ENCODE measurements at regions not wholly inside any gene's neighbourhood (a gene's known extent, or its start where the extent isn't known, plus 50 kb on each side); places are given as distances from the start of the nearest gene placed in this dataset.

DNA sequence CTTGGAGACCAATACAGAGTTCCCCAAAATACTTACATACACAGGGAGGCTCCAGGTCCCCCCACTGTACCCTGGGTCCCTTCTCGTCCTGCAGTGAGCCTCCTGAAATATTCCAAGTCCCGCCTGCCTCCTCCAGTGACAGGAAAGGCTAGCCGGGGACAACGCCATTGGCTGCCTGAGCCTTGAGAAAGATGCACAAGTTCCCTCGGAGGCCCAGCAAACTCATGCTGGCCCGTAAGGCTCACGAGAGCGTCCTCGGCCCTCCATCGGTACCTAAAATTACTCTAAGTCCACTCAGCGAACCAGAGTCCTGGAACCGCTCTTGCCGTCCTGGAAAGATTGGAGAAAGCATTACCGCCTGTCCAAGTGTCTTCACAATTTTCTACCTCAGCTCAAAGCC lies 228.6 kb downstream of the ADAM29 start:
- no peak overlapping the region for H3K4me3 ChIP-seq (replicated peaks; ENCODE audit: low read depth, low read length)
- TF ChIP-seq, protein P1, sequence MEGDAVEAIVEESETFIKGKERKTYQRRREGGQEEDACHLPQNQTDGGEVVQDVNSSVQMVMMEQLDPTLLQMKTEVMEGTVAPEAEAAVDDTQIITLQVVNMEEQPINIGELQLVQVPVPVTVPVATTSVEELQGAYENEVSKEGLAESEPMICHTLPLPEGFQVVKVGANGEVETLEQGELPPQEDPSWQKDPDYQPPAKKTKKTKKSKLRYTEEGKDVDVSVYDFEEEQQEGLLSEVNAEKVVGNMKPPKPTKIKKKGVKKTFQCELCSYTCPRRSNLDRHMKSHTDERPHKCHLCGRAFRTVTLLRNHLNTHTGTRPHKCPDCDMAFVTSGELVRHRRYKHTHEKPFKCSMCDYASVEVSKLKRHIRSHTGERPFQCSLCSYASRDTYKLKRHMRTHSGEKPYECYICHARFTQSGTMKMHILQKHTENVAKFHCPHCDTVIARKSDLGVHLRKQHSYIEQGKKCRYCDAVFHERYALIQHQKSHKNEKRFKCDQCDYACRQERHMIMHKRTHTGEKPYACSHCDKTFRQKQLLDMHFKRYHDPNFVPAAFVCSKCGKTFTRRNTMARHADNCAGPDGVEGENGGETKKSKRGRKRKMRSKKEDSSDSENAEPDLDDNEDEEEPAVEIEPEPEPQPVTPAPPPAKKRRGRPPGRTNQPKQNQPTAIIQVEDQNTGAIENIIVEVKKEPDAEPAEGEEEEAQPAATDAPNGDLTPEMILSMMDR (IDR thresholded peaks at IDR 0.05; ENCODE audit: low read depth, low read length, missing control alignments): no peak
- DNase-seq (ENCODE audit: extremely low read depth, low read depth): no peak

DNA sequence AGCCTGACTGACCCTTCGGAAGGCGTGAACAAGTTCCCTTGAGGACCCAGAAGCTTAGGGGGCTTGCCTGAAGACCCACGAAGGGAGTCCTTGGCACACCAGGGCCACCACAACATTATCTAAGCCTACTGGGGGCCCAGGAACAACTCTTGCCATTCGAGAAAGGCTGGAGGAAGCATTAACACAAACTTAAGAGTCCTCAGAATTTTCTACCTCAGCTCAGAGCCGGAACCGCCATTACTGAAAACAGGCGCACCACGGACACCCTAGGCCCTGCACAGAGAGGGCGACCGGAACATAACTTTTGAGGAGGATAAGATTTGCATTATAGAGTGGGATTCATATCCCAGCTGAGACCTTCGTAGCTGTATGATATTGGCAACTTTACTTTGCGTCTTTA lies 229.1 kb downstream of the ADAM29 start:
- TF ChIP-seq, protein P1 (IDR thresholded peaks at IDR 0.05; ENCODE audit: low read depth, low read length, missing control alignments): no peak
- H3K4me3 ChIP-seq (replicated peaks; ENCODE audit: low read depth, low read length): no peak overlapping the region
- no peak for DNase-seq (ENCODE audit: extremely low read depth, low read depth)

DNA sequence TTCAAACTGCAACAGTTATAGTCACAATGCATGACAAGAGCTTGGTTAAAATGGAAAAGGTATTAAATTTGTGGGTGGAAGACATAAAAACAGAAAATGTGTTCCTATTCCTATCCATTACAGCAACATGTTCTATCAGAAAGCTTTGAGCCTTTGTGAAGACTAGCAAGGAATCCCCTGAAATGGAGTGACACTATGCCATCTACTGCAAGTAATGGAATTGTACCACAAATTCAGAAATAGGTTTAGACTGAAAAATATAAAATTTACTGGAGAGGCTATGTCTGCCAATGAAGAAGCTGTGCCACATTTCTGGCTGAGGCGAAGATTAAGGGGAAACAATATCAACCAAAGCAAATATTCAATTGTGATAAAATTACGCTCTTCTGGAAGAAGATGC lies 247.9 kb downstream of the ADAM29 start:
- DNase-seq (ENCODE audit: extremely low read depth, low read depth): no peak
- TF ChIP-seq, protein P1 (IDR thresholded peaks at IDR 0.05; ENCODE audit: low read depth, low read length, missing control alignments): no peak
- no peak overlapping the region for H3K4me3 ChIP-seq (replicated peaks; ENCODE audit: low read depth, low read length)

DNA sequence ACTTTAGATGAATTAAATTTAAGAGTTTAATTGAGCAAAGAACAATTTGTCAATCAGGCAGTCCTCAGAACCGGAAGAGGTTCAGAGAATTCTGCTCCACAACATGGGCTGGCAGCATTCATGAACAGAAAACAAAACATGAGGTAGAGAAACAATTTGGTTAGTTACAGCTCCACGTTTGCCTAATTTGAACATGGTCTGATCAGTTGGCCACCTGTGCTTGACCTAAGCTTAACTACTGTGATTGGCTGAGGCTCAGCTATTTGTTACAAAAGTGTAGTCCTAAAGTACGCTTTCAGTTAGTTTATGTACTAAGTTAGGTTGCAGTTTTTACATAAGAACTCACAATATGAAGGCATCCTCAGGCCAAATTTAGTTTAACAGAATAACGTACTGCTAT lies 258.6 kb downstream of the ADAM29 start:
- no peak overlapping the region for H3K4me3 ChIP-seq (replicated peaks; ENCODE audit: low read depth, low read length)
- TF ChIP-seq, protein P1 (IDR thresholded peaks at IDR 0.05; ENCODE audit: low read depth, low read length, missing control alignments): no peak
- no peak for DNase-seq (ENCODE audit: extremely low read depth, low read depth)

DNA sequence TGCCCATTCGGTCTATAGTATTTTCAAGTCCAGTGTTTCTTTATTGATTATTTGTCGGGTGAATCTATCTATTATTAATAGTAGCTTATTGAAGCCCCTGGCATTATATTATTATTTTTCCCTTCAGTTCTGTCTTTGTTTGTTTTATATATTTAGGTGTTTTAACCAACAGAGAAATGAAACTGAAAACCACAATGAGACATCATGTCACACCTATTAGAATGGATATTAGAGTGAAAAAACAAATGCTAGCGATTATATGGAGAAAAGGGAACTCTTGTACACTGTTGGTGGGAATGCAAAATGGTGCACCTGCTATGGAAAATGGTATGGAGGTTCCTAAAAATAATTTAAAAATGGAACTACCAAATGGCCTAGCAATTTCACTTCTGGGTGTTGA lies 272.5 kb downstream of the ADAM29 start:
- no peak for DNase-seq (ENCODE audit: extremely low read depth, low read depth)
- TF ChIP-seq, protein P1 (IDR thresholded peaks at IDR 0.05; ENCODE audit: low read depth, low read length, missing control alignments): no peak

DNA sequence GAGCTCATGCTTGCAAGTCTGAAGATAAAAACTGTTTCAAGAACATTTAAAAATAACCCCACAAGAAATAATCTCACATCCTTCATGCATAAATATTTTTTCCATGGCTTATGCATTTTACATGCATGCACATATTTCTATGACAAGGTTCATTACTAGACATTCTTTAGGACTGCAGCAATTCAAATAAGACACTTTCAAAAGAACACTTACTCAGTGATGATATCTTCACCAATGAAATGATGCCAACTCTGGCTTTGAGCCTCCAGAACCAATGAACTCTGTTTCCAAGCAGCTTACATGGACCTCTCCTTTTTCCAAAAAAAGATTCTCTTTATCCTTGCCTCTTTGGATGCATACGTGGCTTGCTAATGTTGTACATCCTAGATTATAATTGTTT lies 279.9 kb downstream of the ADAM29 start:
- no peak overlapping the region for H3K4me3 ChIP-seq (replicated peaks; ENCODE audit: low read depth, low read length)
- TF ChIP-seq, protein P1 (IDR thresholded peaks at IDR 0.05; ENCODE audit: low read depth, low read length, missing control alignments): no peak
- no peak for DNase-seq (ENCODE audit: extremely low read depth, low read depth)

More for the DNA sequence above, 272.5 kb downstream of the ADAM29 start:
- no peak overlapping the region for H3K4me3 ChIP-seq (replicated peaks; ENCODE audit: low read depth, low read length)

DNA sequence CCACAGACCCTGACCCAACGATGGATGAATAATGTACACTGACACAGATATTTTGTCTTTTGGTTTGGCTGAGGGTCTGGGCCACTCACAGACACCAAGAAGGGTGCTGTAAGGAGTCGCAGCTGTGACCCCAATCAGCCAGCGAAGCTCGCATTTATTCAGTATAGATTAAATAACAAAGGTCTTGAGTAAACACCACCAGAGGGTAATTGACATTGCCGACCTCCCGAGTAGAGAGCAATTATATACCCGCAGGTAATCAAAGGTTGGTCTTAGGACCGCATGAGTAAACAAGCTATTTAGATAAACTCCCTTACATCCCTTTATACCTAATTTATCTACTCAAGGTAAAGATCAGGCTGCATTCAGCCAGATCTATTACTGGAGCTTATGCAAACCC lies 297.1 kb downstream of the ADAM29 start:
- H3K4me3 ChIP-seq (replicated peaks; ENCODE audit: low read depth, low read length): no peak overlapping the region
- TF ChIP-seq, protein P1 (IDR thresholded peaks at IDR 0.05; ENCODE audit: low read depth, low read length, missing control alignments): no peak
- no peak for DNase-seq (ENCODE audit: extremely low read depth, low read depth)
